NT2/D1 (cell line): ENCODE measurements at regions not wholly inside any gene's neighbourhood (a gene's known extent, or its start where the extent isn't known, plus 50 kb on each side); places are given as distances from the start of the nearest gene placed in this dataset.

Experiments
- DNase-seq: peaks from one replicate; pipeline ENCODE4 v3.0.0-alpha.2; 2011; ENCODE audit warnings: low read depth, low spot score
- H3K27me3 ChIP-seq: 2 replicates; pipeline ENCODE4 v1.6.0; 2011; ENCODE audit warnings: mild to moderate bottlenecking; ENCODE audit not compliant: insufficient read length, insufficient read depth
- H3K36me3 ChIP-seq: 2 replicates; pipeline ENCODE4 v1.6.1; 2011; ENCODE audit warnings: mild to moderate bottlenecking, low read length, mixed read lengths; ENCODE audit not compliant: insufficient read depth, insufficient read length
- H3K4me1 ChIP-seq: 2 replicates; pipeline ENCODE4 v1.5.1; 2011; ENCODE audit not compliant: insufficient read depth, insufficient read length
- H3K4me3 ChIP-seq: 2 replicates; pipeline ENCODE4 v1.5.1; 2011; ENCODE audit warnings: low read depth; ENCODE audit not compliant: insufficient read length
- H3K9ac ChIP-seq: 2 replicates; pipeline ENCODE4 v1.6.0; 2011; ENCODE audit warnings: low read depth; ENCODE audit not compliant: insufficient read length
- H3K9me3 ChIP-seq: 2 replicates; pipeline ENCODE4 v1.5.1; 2011; ENCODE audit warnings: mild to moderate bottlenecking, low read length; ENCODE audit not compliant: insufficient read depth
- SUZ12 ChIP-seq: IDR thresholded peaks from 2 replicates; pipeline ENCODE4 v1.6.1; 2011; ENCODE audit not compliant: insufficient read length, insufficient read depth; ENCODE audit errors: extremely low read depth
- YY1 ChIP-seq: IDR thresholded peaks from 2 replicates; pipeline ENCODE4 v1.6.1; 2011; ENCODE audit not compliant: insufficient read length, insufficient read depth
- ZNF274 ChIP-seq: IDR thresholded peaks from 2 replicates; pipeline ENCODE4 v1.6.1; 2011; ENCODE audit warnings: mild to moderate bottlenecking, low read depth, low read length

GRCh38 chr2:138210487-138210886 is 246.2 kb downstream of the HNMT start:
- H3K9ac ChIP-seq, result no peak overlapping the region
- H3K36me3 ChIP-seq, result no peaks in the 10 kb centered on the region
- no peak for TF ChIP-seq ZNF274
- no peak for TF ChIP-seq SUZ12
- TF ChIP-seq YY1, result no peak
- no peaks in the 10 kb centered on the region for H3K27me3 ChIP-seq
- H3K9me3 ChIP-seq, result peaks cover 6% of the 10 kb centered on the region; the same call in 1 of the 2 replicates
- no peak for DNase-seq
- no peaks in the 10 kb centered on the region for H3K4me1 ChIP-seq
- H3K4me3 ChIP-seq, result no peak overlapping the region

GRCh38 chr2:138212434-138212833 is 248.2 kb downstream of the HNMT start:
- no peak overlapping the region for H3K4me3 ChIP-seq
- DNase-seq, result no peak
- no peaks in the 10 kb centered on the region for H3K4me1 ChIP-seq
- H3K27me3 ChIP-seq, result no peaks in the 10 kb centered on the region
- H3K9me3 ChIP-seq, result no peaks in the 10 kb centered on the region
- H3K9ac ChIP-seq, result no peak overlapping the region
- no peaks in the 10 kb centered on the region for H3K36me3 ChIP-seq
- no peak for TF ChIP-seq ZNF274
- no peak for TF ChIP-seq SUZ12
- TF ChIP-seq YY1, result no peak

- TF ChIP-seq SUZ12 (no peak), YY1 (no peak), ZNF274 (no peak)
- H3K27me3 ChIP-seq, result no peaks in the 10 kb centered on the region
- H3K9me3 ChIP-seq, result no peaks in the 10 kb centered on the region
- H3K9ac ChIP-seq, result no peak overlapping the region
- H3K36me3 ChIP-seq, result no peaks in the 10 kb centered on the region
- H3K4me3 ChIP-seq, result no peak overlapping the region
- DNase-seq, result no peak
- no peaks in the 10 kb centered on the region for H3K4me1 ChIP-seq
These were observed 248.8 kb downstream of the HNMT start for GRCh38 chr2:138213084-138213483.

- Histone ChIP-seq H3K9me3 (no peaks in the 10 kb centered on the region), H3K4me1 (no peaks in the 10 kb centered on the region), H3K9ac (no peak overlapping the region), H3K36me3 (no peaks in the 10 kb centered on the region), H3K27me3 (no peaks in the 10 kb centered on the region), H3K4me3 (no peak overlapping the region)
- no peak for DNase-seq
- TF ChIP-seq SUZ12, result no peak
- TF ChIP-seq ZNF274, result no peak
- TF ChIP-seq YY1, result no peak
These were observed 249.4 kb downstream of the HNMT start for GRCh38 chr2:138213624-138214023.

GRCh38 chr2:138215958-138216357 is 251.7 kb downstream of the HNMT start:
- Histone ChIP-seq H3K9me3 (no peaks in the 10 kb centered on the region), H3K27me3 (no peaks in the 10 kb centered on the region), H3K36me3 (no peaks in the 10 kb centered on the region), H3K9ac (no peak overlapping the region), H3K4me1 (no peaks in the 10 kb centered on the region), H3K4me3 (no peak overlapping the region)
- DNase-seq, result no peak
- TF ChIP-seq YY1 (no peak), SUZ12 (no peak), ZNF274 (no peak)

GRCh38 chr2:138217975-138218374 is 253.7 kb downstream of the HNMT start:
- H3K4me1 ChIP-seq, result no peaks in the 10 kb centered on the region
- DNase-seq, result no peak
- no peak overlapping the region for H3K4me3 ChIP-seq
- no peak overlapping the region for H3K9ac ChIP-seq
- TF ChIP-seq SUZ12 (no peak), YY1 (no peak), ZNF274 (no peak)
- H3K27me3 ChIP-seq, result no peaks in the 10 kb centered on the region
- H3K36me3 ChIP-seq, result no peaks in the 10 kb centered on the region
- no peaks in the 10 kb centered on the region for H3K9me3 ChIP-seq

GRCh38 chr2:138218397-138218796 is 254.1 kb downstream of the HNMT start:
- no peaks in the 10 kb centered on the region for H3K9me3 ChIP-seq
- H3K4me1 ChIP-seq, result no peaks in the 10 kb centered on the region
- H3K36me3 ChIP-seq, result no peaks in the 10 kb centered on the region
- TF ChIP-seq ZNF274, result no peak
- TF ChIP-seq YY1, result no peak
- no peak for TF ChIP-seq SUZ12
- no peak for DNase-seq
- H3K4me3 ChIP-seq, result no peak overlapping the region
- H3K27me3 ChIP-seq, result no peaks in the 10 kb centered on the region
- no peak overlapping the region for H3K9ac ChIP-seq

- Histone ChIP-seq H3K4me1 (no peaks in the 10 kb centered on the region), H3K27me3 (no peaks in the 10 kb centered on the region), H3K9ac (no peak overlapping the region), H3K9me3 (no peaks in the 10 kb centered on the region), H3K4me3 (no peak overlapping the region), H3K36me3 (no peaks in the 10 kb centered on the region)
- DNase-seq, result no peak
- no peak for TF ChIP-seq SUZ12
- no peak for TF ChIP-seq ZNF274
- TF ChIP-seq YY1, result no peak
These were observed 255.7 kb downstream of the HNMT start for GRCh38 chr2:138219961-138220360.
